Islet of Langerhans (tissue), 1 donor: ENCODE measurements at regions not wholly inside any gene's neighbourhood (a gene's known extent, or its start where the extent isn't known, plus 50 kb on each side); places are given as distances from the start of the nearest gene placed in this dataset.
"Not testable (repeated sequence)": the region's sequence is repeated elsewhere in the genome, so short reads cannot be mapped to it uniquely, and the experiment has no call there.

Experiments used
- FAIRE-seq: peaks from one replicate; lab custom pipeline; 2011; peaks lifted over from hg19 to GRCh38; lab: Jason Lieb, UNC

DNA sequence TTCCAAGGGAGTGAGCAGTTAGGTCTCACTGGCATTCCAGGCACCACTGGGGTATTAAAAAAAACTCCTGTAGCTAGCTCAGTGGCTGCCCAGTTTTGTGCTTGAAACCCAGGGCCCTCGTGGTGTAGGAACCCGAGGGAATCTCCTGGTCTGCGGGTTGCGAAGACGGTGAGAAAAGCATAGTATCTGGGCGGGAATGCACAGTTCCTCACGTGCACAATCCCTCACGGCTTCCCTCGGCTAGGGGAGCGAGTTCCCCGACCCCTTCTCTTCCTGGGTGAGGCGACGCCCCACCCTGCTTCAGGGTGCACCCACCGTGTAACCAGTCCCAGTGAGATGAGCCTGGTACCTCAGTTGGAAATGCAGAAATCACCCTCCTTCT lies 50.5 kb upstream of the PGBD5 start:
- no peak for FAIRE-seq

DNA sequence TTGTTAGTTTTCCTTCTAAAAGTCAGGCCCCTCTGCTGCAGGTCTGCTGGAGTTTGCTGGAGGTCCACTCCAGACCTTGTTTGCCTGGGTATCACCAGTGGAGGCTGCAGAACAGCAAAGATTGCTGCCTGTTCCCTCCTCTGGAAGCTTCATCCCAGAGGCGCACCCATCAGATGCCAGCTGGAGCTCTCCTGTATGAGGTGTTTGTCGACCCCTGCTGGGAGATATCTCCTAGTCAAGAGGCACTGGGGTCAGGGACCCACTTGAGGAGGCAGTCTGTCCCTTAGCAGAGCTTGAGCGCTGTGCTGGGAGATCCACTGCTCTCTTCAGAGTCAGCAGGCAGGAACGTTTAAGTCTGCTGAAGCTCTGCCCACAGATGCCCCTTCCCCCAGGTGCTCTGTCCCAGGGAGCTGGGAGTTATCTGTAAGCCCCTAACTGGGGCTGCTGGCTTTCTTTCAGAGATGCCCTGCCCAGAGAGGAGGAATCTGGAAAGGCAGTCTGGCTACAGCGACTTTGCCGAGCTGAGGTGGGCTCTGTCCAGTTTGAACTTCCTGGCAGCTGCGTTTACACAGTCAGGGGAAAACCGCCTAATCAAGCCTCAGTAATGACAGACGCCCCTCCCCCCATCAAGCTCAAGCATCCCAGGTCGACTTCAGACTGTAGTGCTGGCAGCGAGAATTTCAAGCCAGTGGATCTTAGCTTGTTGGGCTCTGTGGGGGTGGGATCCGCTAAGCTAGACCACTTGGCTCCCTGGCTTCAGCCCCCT lies 49.9 kb upstream of the PGBD5 start:
- not testable (repeated sequence) for FAIRE-seq
